Breast epithelium (tissue), 3 donors: ENCODE measurements at regions not wholly inside any gene's neighbourhood (a gene's known extent, or its start where the extent isn't known, plus 50 kb on each side); places are given as distances from the start of the nearest gene placed in this dataset.

ENCODE experiments used
- POLR2AphosphoS5 ChIP-seq, 3 donors: sonication (generic); formaldehyde crosslinking; IDR thresholded peaks; one replicate each; pipeline ENCODE4 v1.6.1; 2017; ENCODE audit warnings: antibody characterized with exemption in 3 of 3
- TF ChIP-seq, protein P1 (sequence below), 3 donors: fragments of 450-650 bp; IDR thresholded peaks; one replicate each; pipeline ENCODE4 v1.5.1; 2016 to 2017; ENCODE audit warnings: antibody characterized with exemption in 3 of 3, mild to moderate bottlenecking in 3 of 3, moderate library complexity in 3 of 3

DNA sequence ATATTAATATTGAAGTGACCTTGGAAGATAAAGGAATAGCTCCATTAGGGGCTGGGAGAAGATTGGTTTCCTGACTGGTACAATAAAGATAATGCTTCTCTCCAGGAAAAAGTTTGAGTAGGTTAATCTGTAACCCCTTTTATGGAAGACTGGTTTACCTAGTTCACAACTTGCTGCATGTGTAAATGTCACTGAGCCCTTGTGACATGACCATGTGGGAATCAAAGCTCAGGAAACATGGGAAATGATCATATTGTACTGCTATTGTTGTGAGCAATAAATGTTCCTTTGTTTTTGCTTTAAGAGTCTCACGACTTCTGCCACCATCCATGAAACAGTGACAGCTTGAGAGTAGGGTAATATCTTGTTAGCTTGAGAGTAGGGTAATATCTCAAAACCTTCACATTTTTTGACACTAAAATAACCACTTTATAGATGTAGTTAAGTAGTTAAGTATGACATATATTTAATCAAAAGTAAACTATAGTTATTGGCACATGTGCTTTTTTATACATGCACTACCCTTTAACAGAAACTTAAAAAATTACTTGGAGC lies 1338.6 kb downstream of the FSCB start:
- TF ChIP-seq, protein P1, sequence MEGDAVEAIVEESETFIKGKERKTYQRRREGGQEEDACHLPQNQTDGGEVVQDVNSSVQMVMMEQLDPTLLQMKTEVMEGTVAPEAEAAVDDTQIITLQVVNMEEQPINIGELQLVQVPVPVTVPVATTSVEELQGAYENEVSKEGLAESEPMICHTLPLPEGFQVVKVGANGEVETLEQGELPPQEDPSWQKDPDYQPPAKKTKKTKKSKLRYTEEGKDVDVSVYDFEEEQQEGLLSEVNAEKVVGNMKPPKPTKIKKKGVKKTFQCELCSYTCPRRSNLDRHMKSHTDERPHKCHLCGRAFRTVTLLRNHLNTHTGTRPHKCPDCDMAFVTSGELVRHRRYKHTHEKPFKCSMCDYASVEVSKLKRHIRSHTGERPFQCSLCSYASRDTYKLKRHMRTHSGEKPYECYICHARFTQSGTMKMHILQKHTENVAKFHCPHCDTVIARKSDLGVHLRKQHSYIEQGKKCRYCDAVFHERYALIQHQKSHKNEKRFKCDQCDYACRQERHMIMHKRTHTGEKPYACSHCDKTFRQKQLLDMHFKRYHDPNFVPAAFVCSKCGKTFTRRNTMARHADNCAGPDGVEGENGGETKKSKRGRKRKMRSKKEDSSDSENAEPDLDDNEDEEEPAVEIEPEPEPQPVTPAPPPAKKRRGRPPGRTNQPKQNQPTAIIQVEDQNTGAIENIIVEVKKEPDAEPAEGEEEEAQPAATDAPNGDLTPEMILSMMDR (IDR thresholded peaks at IDR 0.05) = no peak
- no peak for TF ChIP-seq POLR2AphosphoS5 (IDR thresholded peaks at IDR 0.05)
